T-cell (primary cell): ENCODE measurements at regions not wholly inside any gene's neighbourhood (a gene's known extent, or its start where the extent isn't known, plus 50 kb on each side); places are given as distances from the start of the nearest gene placed in this dataset.

Experiments used
- ATAC-seq, 4 experiments: fragments of 200-7000 bp in 3 of 4; fragments of 150-1000 bp in 1 of 4; cut with Tn5 transposase; replicated peaks in 1 of 4; 1 replicate in 3 of 4; 2 replicates in 1 of 4; pipeline ENCODE4 v1.10.0; 2021; ENCODE audit warnings: moderate library complexity in 3 of 4, mild to moderate bottlenecking in 2 of 4, moderate number of reproducible peaks in 1 of 4
- CTCF ChIA-PET, 2 donors: fragments of 300-600 bp; sonication (Branson Sonifier 250); formaldehyde crosslinking; loops; one replicate each; lab custom pipeline; 2022; ENCODE audit warnings: antibody characterized with exemption in 2 of 2; lab: Charles Lee
- POLR2A ChIA-PET, 2 donors: fragments of 300-600 bp; sonication (Branson Sonifier 250); formaldehyde crosslinking; loops; one replicate each; lab custom pipeline; 2022; ENCODE audit warnings: antibody characterized with exemption in 2 of 2; lab: Charles Lee
- DNase-seq, 35 experiments: peaks; one replicate each; pipeline versions ENCODE4 v3.0.0 to v3.0.0-alpha.2; 2013 to 2023
- H3K27ac ChIP-seq: one replicate; pipeline ENCODE4 v1.5.1; 2013; ENCODE audit warnings: low read length
- H3K27me3 ChIP-seq, 2 experiments: replicated peaks in 1 of 2; 1 replicate in 1 of 2; 2 replicates in 1 of 2; pipeline versions ENCODE4 v1.6.1 to v1.7.0; 2013; ENCODE audit warnings: low read length in 1 of 2, mixed read lengths in 1 of 2; ENCODE audit not compliant: control insufficient read depth in 2 of 2, insufficient read depth in 2 of 2; ENCODE audit errors: extremely low read depth in 1 of 2
- H3K36me3 ChIP-seq, 2 donors: 1 replicate in 1 of 2; 2 replicates in 1 of 2; pipeline versions ENCODE4 v1.6.1 to v1.7.0; 2013; ENCODE audit warnings: low read length in 1 of 2; ENCODE audit not compliant: control insufficient read depth in 2 of 2, insufficient read depth in 1 of 2; ENCODE audit errors: extremely low read depth in 1 of 2
- H3K4me1 ChIP-seq, 2 experiments: 1 replicate in 1 of 2; 2 replicates in 1 of 2; pipeline versions ENCODE4 v1.6.1 to v1.7.0; 2013; ENCODE audit warnings: low read length in 2 of 2, mixed read lengths in 1 of 2; ENCODE audit not compliant: insufficient read depth in 2 of 2, control insufficient read depth in 1 of 2; ENCODE audit errors: extremely low read depth in 1 of 2
- H3K4me3 ChIP-seq, 2 donors: 1 replicate in 1 of 2; 2 replicates in 1 of 2; pipeline versions ENCODE4 v1.5.1 to v1.7.0; 2013; ENCODE audit warnings: mild to moderate bottlenecking in 2 of 2, low read length in 1 of 2, moderate library complexity in 1 of 2; ENCODE audit not compliant: control insufficient read depth in 1 of 2; ENCODE audit errors: extremely low read depth in 1 of 2
- H3K9me3 ChIP-seq: 2 replicates; pipeline ENCODE4 v1.7.0; 2013
- H3K27ac Mint-ChIP-seq, 2 donors: one replicate each; pipeline ENCODE4 v1.8.0; 2020 to 2021; ENCODE audit warnings: mild to moderate bottlenecking in 2 of 2, mixed read lengths in 2 of 2
- H3K27me3 Mint-ChIP-seq, 2 donors: one replicate each; pipeline ENCODE4 v1.8.0; 2021 to 2022; ENCODE audit warnings: mixed read lengths in 2 of 2
- H3K36me3 Mint-ChIP-seq: one replicate; pipeline ENCODE4 v1.8.0; 2021; ENCODE audit warnings: mixed read lengths
- H3K4me1 Mint-ChIP-seq, 3 donors: one replicate each; pipeline ENCODE4 v1.8.0; 2020 to 2022; ENCODE audit warnings: mixed read lengths in 3 of 3, mild to moderate bottlenecking in 1 of 3
- H3K4me3 Mint-ChIP-seq, 3 donors: one replicate each; pipeline ENCODE4 v1.8.0; 2020 to 2022; ENCODE audit warnings: mild to moderate bottlenecking in 3 of 3, mixed read lengths in 3 of 3, moderate library complexity in 3 of 3
- H3K9me3 Mint-ChIP-seq, 3 donors: one replicate each; pipeline ENCODE4 v1.8.0; 2020 to 2022; ENCODE audit warnings: mixed read lengths in 3 of 3
- WGBS: methylation state at CpG from one replicate; pipeline ENCODE4 v1.1.5; 2013; ENCODE audit warnings: missing lambda C conversion rate; ENCODE audit not compliant: insufficient coverage; 5-methylcytosine and 5-hydroxymethylcytosine counted together

DNA sequence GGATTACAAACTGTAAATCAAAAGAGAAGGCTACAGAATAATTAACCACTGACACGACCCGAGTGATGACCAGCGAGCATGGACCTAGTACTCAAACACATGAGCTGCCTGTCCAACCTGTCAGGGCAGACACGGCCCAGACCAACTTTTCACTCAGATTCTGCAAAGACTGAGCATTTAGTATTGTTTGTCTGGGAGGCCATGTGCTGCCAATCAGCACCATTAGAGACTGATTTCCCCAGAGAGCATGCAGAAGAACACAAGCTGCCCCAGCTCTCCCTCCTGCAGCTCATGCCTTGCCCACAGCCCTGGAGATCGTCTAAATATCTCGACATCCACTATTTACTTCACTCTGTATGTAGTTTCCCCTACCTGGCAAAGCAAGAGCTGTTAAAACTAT, 172.6 kb upstream of the INHBA start:
- ChIA-PET POLR2A (no interaction called here), CTCF (interaction anchor here in 1 of 2 donors (0.5 kb wide), 1 partner anchor 32 kb away, joined by 5 read pairs; no protein-coding TSS in a partner anchor)
- Mint-ChIP-seq H3K27ac (no peak overlapping the region), H3K9me3 (peaks cover 0 to 4% (median 1%) of the 10 kb centered on the region in 3 donors), H3K4me1 (peaks cover 0 to 3% (median 0%) of the 10 kb centered on the region in 3 donors), H3K36me3 (no peaks in the 10 kb centered on the region), H3K4me3 (no peak overlapping the region), H3K27me3 (peaks cover 10 to 19% of the 10 kb centered on the region in 2 donors)
- Histone ChIP-seq H3K9me3 (no peaks in the 10 kb centered on the region), H3K4me1 (no peaks in the 10 kb centered on the region), H3K4me3 (no peak overlapping the region), H3K36me3 (no peaks in the 10 kb centered on the region), H3K27ac (no peak overlapping the region), H3K27me3 (no peaks in the 10 kb centered on the region)
- no peak for DNase-seq
- 89% methylated on average over 3 of the region's 6 CpGs for WGBS
- no peak for ATAC-seq

DNA sequence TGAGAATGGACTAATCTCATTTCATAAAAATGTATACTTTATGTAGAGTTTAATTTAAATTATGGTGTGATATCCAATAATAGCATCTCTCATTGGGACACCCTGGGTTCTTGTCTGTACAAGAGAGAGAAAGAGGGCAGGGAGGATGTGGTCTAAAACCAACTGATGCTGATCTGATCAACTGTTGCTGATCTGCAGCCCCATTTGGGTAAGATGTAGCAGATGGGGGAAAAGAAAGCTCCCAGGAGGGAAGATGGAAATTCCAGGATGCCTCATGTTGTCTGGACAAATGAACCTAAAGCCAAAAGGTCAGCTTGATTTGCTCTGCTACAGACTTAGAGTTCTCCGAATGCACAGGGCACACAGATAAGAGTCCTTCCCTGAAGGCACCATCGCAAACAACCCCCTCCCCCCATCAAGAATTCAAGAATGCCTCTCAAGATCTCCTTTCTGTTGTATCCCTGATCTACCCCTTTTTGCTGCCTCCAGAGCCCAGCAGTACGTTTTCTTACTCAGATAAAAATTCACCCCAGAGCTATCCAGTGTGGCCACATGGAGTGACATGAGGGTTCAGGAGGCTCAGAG, 171.4 kb upstream of the INHBA start:
- H3K36me3 ChIP-seq: no peaks in the 10 kb centered on the region
- Mint-ChIP-seq H3K27ac (no peak overlapping the region), H3K4me1 (no peaks in the 10 kb centered on the region), H3K36me3 (no peaks in the 10 kb centered on the region), H3K27me3 (peaks cover 11 to 19% of the 10 kb centered on the region in 2 donors), H3K9me3 (no peaks in the 10 kb centered on the region), H3K4me3 (no peak overlapping the region)
- no peaks in the 10 kb centered on the region for H3K4me1 ChIP-seq
- 88% methylated on average over 2 of the region's 3 CpGs for WGBS
- no peaks in the 10 kb centered on the region for H3K9me3 ChIP-seq
- POLR2A ChIA-PET: no interaction called here
- no peak for DNase-seq
- CTCF ChIA-PET: no interaction called here
- no peak overlapping the region for H3K4me3 ChIP-seq
- no peak for ATAC-seq
- no peak overlapping the region for H3K27ac ChIP-seq
- H3K27me3 ChIP-seq: no peaks in the 10 kb centered on the region

DNA sequence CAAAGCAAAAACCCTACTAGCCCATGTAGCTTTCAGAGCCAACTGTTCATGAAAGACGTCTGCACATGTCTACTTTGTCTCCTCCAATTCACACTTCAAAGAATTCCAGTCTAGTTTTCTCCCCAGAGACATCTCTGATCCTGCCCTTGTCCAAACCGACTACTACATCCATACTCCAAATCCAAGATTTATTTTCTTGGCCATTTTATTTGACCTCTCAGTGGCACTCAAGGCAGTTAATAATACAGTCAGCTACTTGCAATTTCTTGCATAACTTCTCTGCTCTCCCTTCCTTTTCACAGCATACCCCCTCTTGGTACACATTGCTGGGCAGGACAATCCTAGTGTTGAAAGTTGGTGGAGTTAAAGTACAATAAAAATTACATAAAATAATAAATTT, 170.9 kb upstream of the INHBA start:
- H3K27ac Mint-ChIP-seq: no peak overlapping the region
- H3K9me3 Mint-ChIP-seq: no peaks in the 10 kb centered on the region
- ATAC-seq: no peak
- no peaks in the 10 kb centered on the region for H3K4me1 Mint-ChIP-seq
- H3K27me3 Mint-ChIP-seq: peaks cover 12 to 22% of the 10 kb centered on the region in 2 donors
- H3K9me3 ChIP-seq: no peaks in the 10 kb centered on the region
- no peak overlapping the region for H3K27ac ChIP-seq
- no peaks in the 10 kb centered on the region for H3K4me1 ChIP-seq
- H3K4me3 ChIP-seq: no peak overlapping the region
- ChIA-PET CTCF (no interaction called here), POLR2A (no interaction called here)
- no peaks in the 10 kb centered on the region for H3K36me3 ChIP-seq
- no peaks in the 10 kb centered on the region for H3K36me3 Mint-ChIP-seq
- no peak for DNase-seq
- no peak overlapping the region for H3K4me3 Mint-ChIP-seq
- no peaks in the 10 kb centered on the region for H3K27me3 ChIP-seq
- WGBS: 84% methylated on average over 2 of the region's 2 CpGs

DNA sequence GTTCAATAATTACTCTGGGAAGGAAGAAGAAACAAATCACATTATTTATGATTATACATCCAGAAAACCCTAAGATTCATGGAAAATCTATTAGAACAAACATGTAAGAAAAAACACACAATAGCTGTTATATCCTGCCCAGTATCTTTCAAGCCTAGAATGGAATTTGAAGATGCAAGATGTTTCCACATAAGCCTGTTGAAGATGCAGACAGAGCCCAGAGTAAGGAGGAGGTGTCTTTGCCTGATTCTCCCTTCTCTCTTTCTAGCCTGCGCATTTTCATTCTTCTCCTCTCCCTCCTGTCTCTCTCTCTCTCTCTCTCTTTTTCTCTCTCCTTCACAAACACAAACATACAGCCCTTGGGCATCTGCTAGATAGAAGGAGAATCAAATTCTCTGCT, 170.1 kb upstream of the INHBA start:
- Histone ChIP-seq H3K4me1 (no peaks in the 10 kb centered on the region), H3K9me3 (no peaks in the 10 kb centered on the region), H3K27me3 (no peaks in the 10 kb centered on the region), H3K27ac (no peak overlapping the region), H3K4me3 (no peak overlapping the region), H3K36me3 (no peaks in the 10 kb centered on the region)
- POLR2A ChIA-PET: no interaction called here
- no peak for DNase-seq
- no peaks in the 10 kb centered on the region for H3K36me3 Mint-ChIP-seq
- no peak for ATAC-seq
- no peaks in the 10 kb centered on the region for H3K9me3 Mint-ChIP-seq
- no CpG with 5 or more reads among the region's 1 CpG for WGBS
- no peak overlapping the region for H3K27ac Mint-ChIP-seq
- no peak overlapping the region for H3K4me3 Mint-ChIP-seq
- no peaks in the 10 kb centered on the region for H3K4me1 Mint-ChIP-seq
- peaks cover 15 to 22% of the 10 kb centered on the region in 2 donors for H3K27me3 Mint-ChIP-seq
- CTCF ChIA-PET: no interaction called here

DNA sequence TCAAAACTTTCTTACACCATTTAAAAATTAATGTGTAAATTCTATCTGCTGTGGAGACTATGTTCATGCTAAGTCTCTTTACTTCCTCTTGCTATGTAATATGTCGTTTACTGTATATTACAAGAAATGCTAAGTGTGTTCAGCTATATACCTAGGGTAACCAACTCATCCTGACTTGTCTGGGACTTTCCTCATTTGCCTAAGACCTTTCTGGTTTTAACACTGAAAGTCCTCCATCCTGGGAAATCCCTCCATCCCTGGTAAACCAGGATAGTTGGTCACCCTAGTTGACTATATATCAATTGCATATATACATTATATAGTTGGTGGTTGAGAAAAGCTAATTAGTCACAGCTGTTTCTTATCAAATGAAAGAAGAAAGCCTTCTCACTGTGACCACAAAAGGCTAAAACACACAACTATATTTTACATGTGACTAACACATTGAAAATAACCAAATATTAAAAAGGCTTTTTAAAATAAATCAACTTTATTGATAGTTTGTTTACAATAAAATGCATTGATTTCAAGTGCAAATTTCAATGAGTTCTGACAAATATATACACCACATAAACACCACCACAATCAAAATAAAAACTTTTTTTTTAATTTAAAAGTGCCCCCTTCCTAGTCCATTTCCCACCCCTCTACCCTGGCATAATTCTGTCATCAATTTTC, 167.7 kb upstream of the INHBA start:
- no peaks in the 10 kb centered on the region for H3K36me3 ChIP-seq
- no CpG with 5 or more reads among the region's 1 CpG for WGBS
- Mint-ChIP-seq H3K36me3 (no peaks in the 10 kb centered on the region), H3K9me3 (peaks cover 0 to 6% (median under 1%) of the 10 kb centered on the region in 3 donors), H3K27ac (no peak overlapping the region), H3K27me3 (peaks cover 11 to 18% of the 10 kb centered on the region in 2 donors), H3K4me3 (no peak overlapping the region), H3K4me1 (no peaks in the 10 kb centered on the region)
- H3K4me3 ChIP-seq: no peak overlapping the region
- CTCF ChIA-PET: interaction anchor here in 1 of 2 donors (0.5 to 0.7 kb wide), 2 partner anchors 11 to 69 kb away, joined by 4 read pairs; no protein-coding TSS in a partner anchor
- H3K27me3 ChIP-seq: no peaks in the 10 kb centered on the region
- H3K9me3 ChIP-seq: no peaks in the 10 kb centered on the region
- no peaks in the 10 kb centered on the region for H3K4me1 ChIP-seq
- ATAC-seq (no peak), DNase-seq (no peak)
- no peak overlapping the region for H3K27ac ChIP-seq
- POLR2A ChIA-PET: interaction anchor here in 1 of 2 donors (1.4 kb wide), 1 partner anchor 11 kb away, joined by 5 read pairs; no protein-coding TSS in a partner anchor

DNA sequence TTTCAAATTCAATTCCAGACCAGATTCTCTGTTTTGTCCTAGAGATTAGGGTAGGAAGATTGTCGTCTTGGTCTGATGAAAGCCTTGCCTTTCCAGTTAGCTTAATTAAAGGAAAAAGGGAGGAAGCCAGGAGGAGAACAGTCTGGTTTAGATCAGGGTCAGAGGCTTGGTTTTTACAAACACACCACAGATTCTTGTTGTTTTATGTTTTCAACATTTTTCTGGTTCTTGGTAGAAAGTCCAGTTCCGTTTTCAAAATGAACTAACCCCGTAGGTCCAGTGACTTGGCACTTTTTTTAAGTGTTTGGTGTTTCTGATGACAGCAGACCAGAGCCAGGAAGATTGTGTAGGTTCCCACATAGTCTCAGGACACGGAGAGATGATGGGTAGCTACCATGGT, 167.1 kb upstream of the INHBA start:
- Mint-ChIP-seq H3K36me3 (no peaks in the 10 kb centered on the region), H3K4me1 (no peaks in the 10 kb centered on the region), H3K27ac (no peak overlapping the region), H3K9me3 (peaks cover 0 to 10% (median 4%) of the 10 kb centered on the region in 3 donors), H3K27me3 (peaks cover 9 to 12% of the 10 kb centered on the region in 2 donors), H3K4me3 (no peak overlapping the region)
- DNase-seq (no peak), ATAC-seq (no peak)
- Histone ChIP-seq H3K4me3 (no peak overlapping the region), H3K36me3 (no peaks in the 10 kb centered on the region), H3K27ac (no peak overlapping the region), H3K9me3 (no peaks in the 10 kb centered on the region), H3K27me3 (no peaks in the 10 kb centered on the region), H3K4me1 (no peaks in the 10 kb centered on the region)
- 0% methylated on average over 2 of the region's 4 CpGs for WGBS
- ChIA-PET CTCF (interaction anchor here in 1 of 2 donors (0.7 kb wide), 1 partner anchor 11 kb away, joined by 4 read pairs; no protein-coding TSS in a partner anchor), POLR2A (interaction anchor here in 1 of 2 donors (1.4 kb wide), 1 partner anchor 12 kb away, joined by 5 read pairs; no protein-coding TSS in a partner anchor)
